GM23338 (cell line): ENCODE measurements at regions not wholly inside any gene's neighbourhood (a gene's known extent, or its start where the extent isn't known, plus 50 kb on each side); places are given as distances from the start of the nearest gene placed in this dataset.

Source experiments
- ATAC-seq: fragments of 200-7000 bp; cut with Tn5 transposase; 3 replicates; pipeline ENCODE4 v1.9.1; 2020
- DNase-seq: peaks from one replicate; pipeline ENCODE4 v3.0.0-alpha.2; 2015; ENCODE audit warnings: low spot score
- H2AFZ ChIP-seq: fragments of 200-600 bp; sonication (generic); 2 replicates; pipeline ENCODE4 v1.8.0; 2016; ENCODE audit warnings: antibody characterized with exemption, mild to moderate bottlenecking, moderate library complexity
- H3F3A ChIP-seq: fragments of 200-600 bp; sonication (generic); replicated peaks from 2 replicates; pipeline ENCODE4 v1.8.0; 2017; ENCODE audit warnings: antibody characterized with exemption, mixed run types, low read depth
- H3K27ac ChIP-seq: fragments of 200-600 bp; sonication (generic); 2 replicates; pipeline ENCODE4 v1.6.1; 2016; ENCODE audit warnings: low read depth
- H3K27me3 ChIP-seq: fragments of 200-600 bp; sonication (generic); 2 replicates; pipeline ENCODE4 v1.8.0; 2016; ENCODE audit warnings: mild to moderate bottlenecking, mixed run types, moderate library complexity; ENCODE audit not compliant: insufficient read depth
- H3K36me3 ChIP-seq: fragments of 200-600 bp; sonication (generic); 2 replicates; pipeline ENCODE4 v1.8.0; 2016; ENCODE audit warnings: mild to moderate bottlenecking; ENCODE audit not compliant: insufficient read depth
- H3K4me1 ChIP-seq: fragments of 200-600 bp; sonication (generic); 2 replicates; pipeline ENCODE4 v1.8.0; 2016; ENCODE audit warnings: mild to moderate bottlenecking, moderate library complexity; ENCODE audit not compliant: insufficient read depth
- H3K4me2 ChIP-seq: fragments of 200-600 bp; sonication (generic); 2 replicates; pipeline ENCODE4 v1.7.1; 2017; ENCODE audit warnings: mixed run types
- H3K4me3 ChIP-seq: fragments of 200-600 bp; sonication (generic); 2 replicates; pipeline ENCODE4 v1.6.1; 2016; ENCODE audit warnings: mixed run types
- H3K79me2 ChIP-seq: fragments of 200-600 bp; sonication (generic); replicated peaks from 2 replicates; pipeline ENCODE4 v1.8.0; 2017; ENCODE audit warnings: mild to moderate bottlenecking; ENCODE audit not compliant: insufficient read depth
- H3K9me2 ChIP-seq: fragments of 200-600 bp; sonication (generic); 2 replicates; pipeline ENCODE4 v1.8.0; 2017; ENCODE audit not compliant: insufficient read depth
- H4K20me1 ChIP-seq: fragments of 200-600 bp; sonication (generic); replicated peaks from 2 replicates; pipeline ENCODE4 v1.8.0; 2017; ENCODE audit warnings: mild to moderate bottlenecking; ENCODE audit not compliant: insufficient read depth
- H3K27ac Mint-ChIP-seq: 2 replicates; pipeline ENCODE4 v1.8.0; 2020; ENCODE audit warnings: inconsistent platforms, mild to moderate bottlenecking, moderate library complexity, mixed read lengths
- H3K27me3 Mint-ChIP-seq: 3 replicates; pipeline ENCODE4 v1.8.0; 2022; ENCODE audit warnings: low read depth, mild to moderate bottlenecking, moderate library complexity, mixed read lengths, inconsistent platforms; ENCODE audit not compliant: insufficient read depth, poor library complexity
- H3K36me3 Mint-ChIP-seq: 3 replicates; pipeline ENCODE4 v1.8.0; 2021; ENCODE audit warnings: low read depth, mild to moderate bottlenecking, inconsistent platforms, moderate library complexity, mixed read lengths
- H3K4me1 Mint-ChIP-seq: 3 replicates; pipeline ENCODE4 v1.8.0; 2020; ENCODE audit warnings: mild to moderate bottlenecking, inconsistent platforms, mixed read lengths
- H3K4me3 Mint-ChIP-seq: 3 replicates; pipeline ENCODE4 v1.8.0; 2021; ENCODE audit warnings: moderate library complexity, mild to moderate bottlenecking, inconsistent platforms, mixed read lengths
- H3K9me3 Mint-ChIP-seq: 3 replicates; pipeline ENCODE4 v1.8.0; 2020; ENCODE audit warnings: moderate library complexity, mild to moderate bottlenecking, inconsistent platforms, mixed read lengths
- CREB1 ChIP-seq: fragments of 250-450 bp; sonication (Bioruptor Pico); IDR thresholded peaks from 2 replicates; pipeline ENCODE4 v1.5.0; 2020; ENCODE audit warnings: low read depth, mild to moderate bottlenecking, moderate library complexity
- CTCF ChIP-seq, 2 experiments: fragments of 200-600 bp in 1 of 2; sonication (generic) in 1 of 2; conservative IDR thresholded peaks; 2 replicates each; pipeline versions ENCODE4 v1.5.1 to v1.6.1; 2016 to 2017; ENCODE audit warnings: antibody characterized with exemption in 2 of 2, low read depth in 2 of 2, mild to moderate bottlenecking in 2 of 2, moderate library complexity in 1 of 2
- EZH2 ChIP-seq: fragments of 200-600 bp; sonication (generic); IDR thresholded peaks from one replicate; pipeline ENCODE4 v1.8.0; 2017; ENCODE audit warnings: antibody characterized with exemption, mild to moderate bottlenecking, low read depth; ENCODE audit not compliant: unreplicated experiment
- EZH2phosphoT487 ChIP-seq: fragments of 200-600 bp; sonication (generic); IDR thresholded peaks from one replicate; pipeline ENCODE4 v1.8.1; 2018; ENCODE audit warnings: antibody characterized with exemption; ENCODE audit not compliant: unreplicated experiment
- POLR2AphosphoS5 ChIP-seq: IDR thresholded peaks from 2 replicates; pipeline ENCODE4 v1.6.1; 2016; ENCODE audit warnings: antibody characterized with exemption, low read depth
- STAT1 ChIP-seq: IDR thresholded peaks from one replicate; pipeline ENCODE4 v1.6.1; 2016; ENCODE audit warnings: antibody characterized with exemption; ENCODE audit not compliant: unreplicated experiment
- ZNF114 ChIP-seq: fragments of 250-450 bp; sonication (Bioruptor Pico); IDR thresholded peaks from 2 replicates; pipeline ENCODE4 v1.5.0; 2020; ENCODE audit warnings: mild to moderate bottlenecking, moderate library complexity
- ZNF331 ChIP-seq: fragments of 250-450 bp; sonication (Bioruptor Pico); IDR thresholded peaks from 2 replicates; pipeline ENCODE4 v1.5.0; 2020; ENCODE audit warnings: low read depth, mild to moderate bottlenecking, moderate library complexity
- ZNF462 ChIP-seq: fragments of 250-450 bp; sonication (Bioruptor Pico); IDR thresholded peaks from 2 replicates; pipeline ENCODE4 v1.5.0; 2020; ENCODE audit warnings: mild to moderate bottlenecking, moderate library complexity

GRCh38 chr1:194309697-194310096, 1123.3 kb upstream of the B3GALT2 start (continued):
- no peak for TF ChIP-seq ZNF462 (CRISPR knock-in tag)
- no peak for TF ChIP-seq ZNF114

- Histone ChIP-seq H3K27ac (no peak overlapping the region), H3K36me3 (no peaks in the 10 kb centered on the region), H3K9me2 (no peaks in the 10 kb centered on the region), H3K79me2 (no peaks in the 10 kb centered on the region), H2AFZ (no peak overlapping the region; the same call in 1 of the 2 replicates), H3K4me1 (no peaks in the 10 kb centered on the region), H3K4me2 (no peak overlapping the region), H4K20me1 (0 out of 2 replicates have a peak, but pooled peaks cover 5% of the 10 kb centered on the region), H3K27me3 (no peaks in the 10 kb centered on the region), H3F3A (no peaks in the 10 kb centered on the region), H3K4me3 (no peak overlapping the region)
- Mint-ChIP-seq H3K4me1 (no peaks in the 10 kb centered on the region), H3K9me3 (no peaks in the 10 kb centered on the region), H3K27ac (no peak overlapping the region), H3K27me3 (no peaks in the 10 kb centered on the region), H3K4me3 (no peak overlapping the region), H3K36me3 (no peaks in the 10 kb centered on the region)
- no peak for DNase-seq
- ATAC-seq: no peak
- TF ChIP-seq ZNF331 (CRISPR knock-in tag) (no peak), ZNF462 (CRISPR knock-in tag) (no peak), CTCF (conservative IDR thresholded peaks at IDR 0.05; ENCODE audit: low read depth in 2 of 2) (no peak), POLR2AphosphoS5 (no peak), ZNF114 (no peak), EZH2phosphoT487 (no peak), CREB1 (CRISPR knock-in tag) (no peak), EZH2 (no peak), STAT1 (no peak)
Observed at GRCh38 chr1:194309269-194309668, 1122.9 kb upstream of the B3GALT2 start.
